ENCODE measurements at regions not wholly inside any gene's neighbourhood (a gene's known extent, or its start where the extent isn't known, plus 50 kb on each side); places are given as distances from the start of the nearest gene placed in this dataset.

DNA sequence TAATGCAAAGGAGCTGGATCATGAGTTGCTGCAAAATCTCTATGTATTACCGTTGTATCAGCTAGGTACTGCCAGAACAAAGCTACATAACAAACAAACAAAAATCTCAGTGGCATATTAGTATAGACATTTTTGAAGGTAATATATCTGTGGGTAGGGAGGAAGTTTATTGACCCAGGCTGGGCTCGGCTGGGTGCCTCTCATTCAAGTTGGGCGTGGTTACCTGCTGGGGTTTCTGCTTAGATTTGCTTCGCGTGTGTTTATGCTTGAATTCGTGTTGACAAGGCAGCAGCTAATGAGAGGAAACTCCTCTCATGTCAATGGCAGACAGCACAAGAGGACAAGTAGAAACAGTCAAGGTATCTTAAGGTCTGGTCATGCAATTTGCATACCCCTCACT lies 520.7 kb downstream of the SOX5 start:
- H3K4me3 ChIP-seq: no peak overlapping the region
- no peak overlapping the region for H2AFZ ChIP-seq (ENCODE audit: control insufficient read depth, low read depth, low read length)
- TF ChIP-seq MTA3 (IDR thresholded peaks at IDR 0.05; ENCODE audit: borderline replicate concordance, low read length): no peak
- TF ChIP-seq KDM1A (IDR thresholded peaks at IDR 0.05; ENCODE audit: borderline replicate concordance): no peak
- TF ChIP-seq, protein P1, sequence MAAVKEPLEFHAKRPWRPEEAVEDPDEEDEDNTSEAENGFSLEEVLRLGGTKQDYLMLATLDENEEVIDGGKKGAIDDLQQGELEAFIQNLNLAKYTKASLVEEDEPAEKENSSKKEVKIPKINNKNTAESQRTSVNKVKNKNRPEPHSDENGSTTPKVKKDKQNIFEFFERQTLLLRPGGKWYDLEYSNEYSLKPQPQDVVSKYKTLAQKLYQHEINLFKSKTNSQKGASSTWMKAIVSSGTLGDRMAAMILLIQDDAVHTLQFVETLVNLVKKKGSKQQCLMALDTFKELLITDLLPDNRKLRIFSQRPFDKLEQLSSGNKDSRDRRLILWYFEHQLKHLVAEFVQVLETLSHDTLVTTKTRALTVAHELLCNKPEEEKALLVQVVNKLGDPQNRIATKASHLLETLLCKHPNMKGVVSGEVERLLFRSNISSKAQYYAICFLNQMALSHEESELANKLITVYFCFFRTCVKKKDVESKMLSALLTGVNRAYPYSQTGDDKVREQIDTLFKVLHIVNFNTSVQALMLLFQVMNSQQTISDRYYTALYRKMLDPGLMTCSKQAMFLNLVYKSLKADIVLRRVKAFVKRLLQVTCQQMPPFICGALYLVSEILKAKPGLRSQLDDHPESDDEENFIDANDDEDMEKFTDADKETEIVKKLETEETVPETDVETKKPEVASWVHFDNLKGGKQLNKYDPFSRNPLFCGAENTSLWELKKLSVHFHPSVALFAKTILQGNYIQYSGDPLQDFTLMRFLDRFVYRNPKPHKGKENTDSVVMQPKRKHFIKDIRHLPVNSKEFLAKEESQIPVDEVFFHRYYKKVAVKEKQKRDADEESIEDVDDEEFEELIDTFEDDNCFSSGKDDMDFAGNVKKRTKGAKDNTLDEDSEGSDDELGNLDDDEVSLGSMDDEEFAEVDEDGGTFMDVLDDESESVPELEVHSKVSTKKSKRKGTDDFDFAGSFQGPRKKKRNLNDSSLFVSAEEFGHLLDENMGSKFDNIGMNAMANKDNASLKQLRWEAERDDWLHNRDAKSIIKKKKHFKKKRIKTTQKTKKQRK (IDR thresholded peaks at IDR 0.05; ENCODE audit: low read depth, low read length): no peak
- FAIRE-seq: no peak
- 32% methylated on average over 6 of the region's 6 CpGs for WGBS (ENCODE audit: insufficient coverage, insufficient replicate concordance, low lambda C conversion rate, missing lambda C conversion rate)
- H3K79me2 ChIP-seq (ENCODE audit: control insufficient read depth, insufficient read depth, low read length): no peaks in the 10 kb centered on the region
- POLR2A ChIA-PET: no interaction called here
- no peak for ATAC-seq
- CTCF ChIA-PET: no interaction called here
- no peaks in the 10 kb centered on the region for H3K9me3 ChIP-seq (replicated peaks; ENCODE audit: control insufficient read depth, insufficient read depth, low read length)
- intact Hi-C loops (cut with micrococcal nuclease; ENCODE audit: unreplicated experiment) (no loop called here), in situ Hi-C loops (cut with MboI) (no loop called here)
- H3K9ac ChIP-seq (ENCODE audit: control insufficient read depth, insufficient read depth, low read length): no peak overlapping the region
- DNase-seq (ENCODE audit: low read depth, low spot score): no peak
- no peaks in the 10 kb centered on the region for H3K27me3 ChIP-seq (replicated peaks in 1 of 2; ENCODE audit: control insufficient read depth in 2 of 2, insufficient read depth in 2 of 2, low read length in 1 of 2)
- no peaks in the 10 kb centered on the region for H4K20me1 ChIP-seq (ENCODE audit: control insufficient read depth, insufficient read depth)
- BruUV-seq (replicated peaks): no TSS peak
- no peaks in the 10 kb centered on the region for H3K4me1 ChIP-seq (ENCODE audit: control insufficient read depth, insufficient read depth, low read length)
- no peak overlapping the region for H3K4me2 ChIP-seq (ENCODE audit: control insufficient read depth, insufficient read depth)
- RAD21 ChIA-PET (ENCODE audit: unreplicated experiment): no interaction called here
- SMC1A ChIA-PET (ENCODE audit: uncharacterized antibody, unreplicated experiment): no interaction called here
- no peaks in the 10 kb centered on the region for H3K36me3 ChIP-seq (ENCODE audit: control insufficient read depth in 2 of 2, insufficient read depth in 2 of 2, low read length in 1 of 2)
- no peak overlapping the region for H3K27ac ChIP-seq (ENCODE audit: control insufficient read depth, insufficient read depth)

GRCh38 chr12:23431006-23431405 lies 518.5 kb downstream of the SOX5 start:
- no TSS peak for BruUV-seq (replicated peaks)
- Histone ChIP-seq H3K4me2 (ENCODE audit: control insufficient read depth, insufficient read depth) (no peak overlapping the region), H3K36me3 (ENCODE audit: control insufficient read depth in 2 of 2, insufficient read depth in 2 of 2, low read length in 1 of 2) (no peaks in the 10 kb centered on the region), H4K20me1 (ENCODE audit: control insufficient read depth, insufficient read depth) (no peaks in the 10 kb centered on the region), H3K27me3 (replicated peaks in 1 of 2; ENCODE audit: control insufficient read depth in 2 of 2, insufficient read depth in 2 of 2, low read length in 1 of 2) (no peaks in the 10 kb centered on the region), H3K4me3 (no peak overlapping the region), H3K4me1 (ENCODE audit: control insufficient read depth, insufficient read depth, low read length) (no peaks in the 10 kb centered on the region), H3K79me2 (ENCODE audit: control insufficient read depth, insufficient read depth, low read length) (no peaks in the 10 kb centered on the region), H2AFZ (ENCODE audit: control insufficient read depth, low read depth, low read length) (no peak overlapping the region), H3K9ac (ENCODE audit: control insufficient read depth, insufficient read depth, low read length) (no peak overlapping the region), H3K9me3 (replicated peaks; ENCODE audit: control insufficient read depth, insufficient read depth, low read length) (no peaks in the 10 kb centered on the region), H3K27ac (ENCODE audit: control insufficient read depth, insufficient read depth) (no peak overlapping the region)
- DNase-seq (ENCODE audit: low read depth, low spot score) (no peak), FAIRE-seq (no peak), ATAC-seq (no peak)
- no peak for TF ChIP-seq HDAC6 (IDR thresholded peaks at IDR 0.05; ENCODE audit: unreplicated experiment)
- no peak for TF ChIP-seq SMAD5 (IDR thresholded peaks at IDR 0.05; ENCODE audit: low read depth)
- no peak for TF ChIP-seq MXI1 (IDR thresholded peaks at IDR 0.05; ENCODE audit: low read depth, low read length)
- no peak for TF ChIP-seq DPF2 (IDR thresholded peaks at IDR 0.05)
- no peak for TF ChIP-seq ASH2L (IDR thresholded peaks at IDR 0.05; ENCODE audit: borderline replicate concordance, low read depth)
- no peak for TF ChIP-seq WRNIP1 (IDR thresholded peaks at IDR 0.05; ENCODE audit: borderline replicate concordance, low read depth, low read length)
- TF ChIP-seq RELB (IDR thresholded peaks at IDR 0.05; ENCODE audit: low read depth): no peak
- no peak for TF ChIP-seq BACH1 (IDR thresholded peaks at IDR 0.05; ENCODE audit: borderline replicate concordance)
- no peak for TF ChIP-seq CHD2 (IDR thresholded peaks at IDR 0.05; ENCODE audit: borderline replicate concordance, low read depth, low read length)
- POLR2A ChIA-PET: no interaction called here
- SMC1A ChIA-PET (ENCODE audit: uncharacterized antibody, unreplicated experiment): no interaction called here
- in situ Hi-C loops (cut with MboI) (no loop called here), intact Hi-C loops (cut with micrococcal nuclease; ENCODE audit: unreplicated experiment) (no loop called here)
- CTCF ChIA-PET: no interaction called here
- RAD21 ChIA-PET (ENCODE audit: unreplicated experiment): no interaction called here
- WGBS (ENCODE audit: insufficient coverage, insufficient replicate concordance, low lambda C conversion rate, missing lambda C conversion rate): 77% methylated on average over 1 of the region's 1 CpG
